Prostate gland (tissue), 2 donors: ENCODE measurements at regions not wholly inside any gene's neighbourhood (a gene's known extent, or its start where the extent isn't known, plus 50 kb on each side); places are given as distances from the start of the nearest gene placed in this dataset.
A peak's percentile ranks its signal among the peaks of the same experiment; 100 is the strongest.
"Not testable (repeated sequence)": the region's sequence is repeated elsewhere in the genome, so short reads cannot be mapped to it uniquely, and the experiment has no call there.

ENCODE experiments used
- DNase-seq: peaks from one replicate; pipeline ENCODE4 v3.0.0-alpha.2; 2019; ENCODE audit warnings: low spot score
- H3K27ac ChIP-seq, 2 donors: fragments of 200-600 bp; sonication (generic); 2 replicates each; pipeline ENCODE4 v1.5.1; 2017 to 2019
- H3K27me3 ChIP-seq: fragments of 200-600 bp; sonication (generic); replicated peaks from 2 replicates; pipeline ENCODE4 v1.5.1; 2019; ENCODE audit not compliant: insufficient read depth
- H3K36me3 ChIP-seq, 2 donors: fragments of 200-600 bp; sonication (generic); 1 replicate in 1 of 2; 2 replicates in 1 of 2; pipeline versions ENCODE4 v1.5.1 to v1.8.1; 2017 to 2019
- H3K4me1 ChIP-seq: fragments of 200-600 bp; sonication (generic); replicated peaks from 2 replicates; pipeline ENCODE4 v1.5.1; 2019
- H3K4me3 ChIP-seq, 2 donors: fragments of 200-600 bp; sonication (generic); 2 replicates each; pipeline ENCODE4 v1.5.1; 2017 to 2019
- H3K9me3 ChIP-seq: fragments of 200-600 bp; sonication (generic); 2 replicates; pipeline ENCODE4 v1.5.1; 2017
- CTCF ChIP-seq, 4 experiments: fragments of 200-600 bp in 2 of 4; fragments of 450-650 bp in 2 of 4; sonication (generic) in 2 of 4; IDR thresholded peaks; 1 replicate in 3 of 4; 2 replicates in 1 of 4; pipeline ENCODE4 v1.5.1; 2016 to 2019; ENCODE audit warnings: antibody characterized with exemption in 4 of 4, mild to moderate bottlenecking in 2 of 4, moderate library complexity in 2 of 4
- POLR2A ChIP-seq: fragments of 450-650 bp; IDR thresholded peaks from one replicate; pipeline ENCODE4 v1.6.1; 2016; ENCODE audit warnings: antibody characterized with exemption, mild to moderate bottlenecking
- POLR2AphosphoS5 ChIP-seq: sonication (generic); formaldehyde crosslinking; IDR thresholded peaks from one replicate; pipeline ENCODE4 v1.6.1; 2017; ENCODE audit warnings: antibody characterized with exemption
- WGBS: methylation state at CpG from one replicate; pipeline ENCODE4 v1.1.5; 2018; 5-methylcytosine and 5-hydroxymethylcytosine counted together
- intact Hi-C: fragments of 100-400 bp; cut with DNase I; formaldehyde crosslinking; loops from one replicate; pipeline ENCODE4 v1.14.2; 2022

GRCh38 chr14:106414464-106414863 is 888.1 kb downstream of the TMEM121 start:
- no peak for DNase-seq
- no peaks in the 10 kb centered on the region for H3K36me3 ChIP-seq
- no peaks in the 10 kb centered on the region for H3K9me3 ChIP-seq
- 0% methylated on average over 1 of the region's 1 CpG for WGBS
- no peaks in the 10 kb centered on the region for H3K27me3 ChIP-seq
- intact Hi-C loops: no loop called here
- no peaks in the 10 kb centered on the region for H3K4me1 ChIP-seq
- TF ChIP-seq CTCF (IDR thresholded peaks at IDR 0.05): no peak
- TF ChIP-seq POLR2AphosphoS5: no peak
- TF ChIP-seq POLR2A: no peak
- no peak overlapping the region for H3K4me3 ChIP-seq
- no peak overlapping the region for H3K27ac ChIP-seq

GRCh38 chr14:106417224-106418049 is 891.1 kb downstream of the TMEM121 start:
- WGBS: 73% methylated on average over 10 of the region's 13 CpGs
- no peaks in the 10 kb centered on the region for H3K9me3 ChIP-seq
- no peaks in the 10 kb centered on the region for H3K36me3 ChIP-seq
- TF ChIP-seq POLR2A (no peak), CTCF (IDR thresholded peaks at IDR 0.05) (peak in 1 of 4 experiments; percentile 23)
- no peaks in the 10 kb centered on the region for H3K27me3 ChIP-seq
- no peaks in the 10 kb centered on the region for H3K4me1 ChIP-seq
- no peak overlapping the region for H3K27ac ChIP-seq
- intact Hi-C loops: no loop called here
- no peak overlapping the region for H3K4me3 ChIP-seq
- DNase-seq: no peak

GRCh38 chr14:106419376-106419965 is 893.1 kb downstream of the TMEM121 start:
- no peaks in the 10 kb centered on the region for H3K4me1 ChIP-seq
- DNase-seq: no peak
- TF ChIP-seq POLR2AphosphoS5: no peak
- no peak for TF ChIP-seq CTCF (IDR thresholded peaks at IDR 0.05)
- H3K4me3 ChIP-seq: no peak overlapping the region
- WGBS: 60% methylated on average over 5 of the region's 5 CpGs
- H3K27ac ChIP-seq: no peak overlapping the region
- H3K36me3 ChIP-seq: no peaks in the 10 kb centered on the region
- no peaks in the 10 kb centered on the region for H3K27me3 ChIP-seq
- intact Hi-C loops: no loop called here
- no peaks in the 10 kb centered on the region for H3K9me3 ChIP-seq

GRCh38 chr14:106421431-106422033 is 895.1 kb downstream of the TMEM121 start:
- H3K4me1 ChIP-seq, H3K9me3 ChIP-seq, H3K4me3 ChIP-seq, H3K27ac ChIP-seq, H3K27me3 ChIP-seq, intact Hi-C loops, DNase-seq, H3K36me3 ChIP-seq: not testable (repeated sequence)
- TF ChIP-seq CTCF (IDR thresholded peaks at IDR 0.05): peak in 1 of 4 experiments; percentile 7
- 61% methylated on average over 20 of the region's 20 CpGs for WGBS

GRCh38 chr14:106422066-106422465 is 895.7 kb downstream of the TMEM121 start:
- no peaks in the 10 kb centered on the region for H3K27me3 ChIP-seq

GRCh38 chr14:106425150-106425549 is 898.8 kb downstream of the TMEM121 start:
- DNase-seq, intact Hi-C loops, H3K4me3 ChIP-seq, H3K36me3 ChIP-seq, H3K27me3 ChIP-seq, H3K4me1 ChIP-seq, H3K9me3 ChIP-seq, H3K27ac ChIP-seq: not testable (repeated sequence)
- 63% methylated on average over 7 of the region's 7 CpGs for WGBS

More at GRCh38 chr14:106422066-106422465, 895.7 kb downstream of the TMEM121 start:
- intact Hi-C loops: no loop called here
- no peaks in the 10 kb centered on the region for H3K4me1 ChIP-seq
- no peaks in the 10 kb centered on the region for H3K36me3 ChIP-seq
- no peak overlapping the region for H3K27ac ChIP-seq
- WGBS: 50% methylated on average over 5 of the region's 5 CpGs
- TF ChIP-seq CTCF (IDR thresholded peaks at IDR 0.05): no peak
- no peak for TF ChIP-seq POLR2AphosphoS5
- TF ChIP-seq POLR2A: no peak
- no peaks in the 10 kb centered on the region for H3K9me3 ChIP-seq
- DNase-seq: no peak
- no peak overlapping the region for H3K4me3 ChIP-seq
